GM12878 (cell line): ENCODE measurements at regions not wholly inside any gene's neighbourhood (a gene's known extent, or its start where the extent isn't known, plus 50 kb on each side); places are given as distances from the start of the nearest gene placed in this dataset.

Experiments
- ATAC-seq: fragments of 200-7000 bp; cut with Tn5 transposase; 3 replicates; pipeline ENCODE4 v1.9.1; 2020; ENCODE audit warnings: mild to moderate bottlenecking, moderate library complexity
- BruUV-seq: library from RNA; stranded (reverse); fragments of 400-500 nt; replicated peaks from 2 replicates; lab custom pipeline; 2021; lab: Mats Ljungman, UMichigan
- CTCF ChIA-PET: fragments of 300-600 bp; sonication (Branson Sonifier 250); formaldehyde crosslinking; extraction: SDS; loops from one replicate; lab custom pipeline; 2021; ENCODE audit warnings: inconsistent platforms; lab: Yijun Ruan, JAX
- POLR2A ChIA-PET: fragments of 350-600 bp; formaldehyde crosslinking; extraction: SDS; loops from one replicate; lab custom pipeline; 2021; ENCODE audit warnings: inconsistent platforms; lab: Charles Lee
- RAD21 ChIA-PET: fragments of 300-600 bp; sonication (Branson Sonifier 250); formaldehyde crosslinking; loops from one replicate; lab custom pipeline; 2023; ENCODE audit warnings: antibody characterized with exemption; ENCODE audit not compliant: unreplicated experiment; lab: Charles Lee
- SMC1A ChIA-PET: fragments of 300-600 bp; sonication (Branson Sonifier 250); formaldehyde crosslinking; loops from one replicate; lab custom pipeline; 2023; ENCODE audit not compliant: unreplicated experiment, uncharacterized antibody; lab: Charles Lee
- DNase-seq: peaks from one replicate; pipeline ENCODE4 v3.0.0-alpha.2; 2011; ENCODE audit warnings: low read depth, low spot score
- FAIRE-seq: peaks from 3 replicates; lab custom pipeline; 2011; peaks lifted over from hg19 to GRCh38; lab: Jason Lieb, UNC
- H2AFZ ChIP-seq: 2 replicates; pipeline ENCODE4 v1.6.0; 2011; ENCODE audit warnings: low read depth, low read length, control low read depth; ENCODE audit not compliant: control insufficient read depth
- H3K27ac ChIP-seq: 2 replicates; pipeline ENCODE4 v1.5.1; 2011; ENCODE audit warnings: control low read depth; ENCODE audit not compliant: control insufficient read depth, insufficient read depth
- H3K27me3 ChIP-seq, 2 experiments: replicated peaks in 1 of 2; 2 replicates each; pipeline versions ENCODE4 v1.6.0 to v1.6.1; 2011; ENCODE audit warnings: low read length in 1 of 2; ENCODE audit not compliant: control insufficient read depth in 2 of 2, insufficient read depth in 2 of 2
- H3K36me3 ChIP-seq, 2 experiments: 2 replicates each; pipeline ENCODE4 v1.5.1; 2011; ENCODE audit warnings: low read length in 1 of 2; ENCODE audit not compliant: control insufficient read depth in 2 of 2, insufficient read depth in 2 of 2
- H3K4me1 ChIP-seq: 2 replicates; pipeline ENCODE4 v1.6.1; 2011; ENCODE audit warnings: mild to moderate bottlenecking, low read length, moderate library complexity, mixed read lengths; ENCODE audit not compliant: control insufficient read depth, insufficient read depth
- H3K4me2 ChIP-seq: 2 replicates; pipeline ENCODE4 v1.6.0; 2011; ENCODE audit warnings: control low read depth; ENCODE audit not compliant: control insufficient read depth, insufficient read depth
- H3K4me3 ChIP-seq: fragments of 200-600 bp; sonication (generic); 2 replicates; pipeline ENCODE4 v1.5.1; 2016
- H3K79me2 ChIP-seq: 2 replicates; pipeline ENCODE4 v1.6.0; 2011; ENCODE audit warnings: low read length; ENCODE audit not compliant: control insufficient read depth, insufficient read depth
- H3K9ac ChIP-seq: 2 replicates; pipeline ENCODE4 v1.8.0; 2011; ENCODE audit warnings: low read length, control low read depth, mixed read lengths; ENCODE audit not compliant: control insufficient read depth, insufficient read depth
- H3K9me3 ChIP-seq: replicated peaks from 3 replicates; pipeline ENCODE4 v1.5.1; 2011; ENCODE audit warnings: mild to moderate bottlenecking, low read length; ENCODE audit not compliant: control insufficient read depth, insufficient read depth
- H4K20me1 ChIP-seq: 2 replicates; pipeline ENCODE4 v1.6.0; 2011; ENCODE audit not compliant: control insufficient read depth, insufficient read depth
- ATF7 ChIP-seq: fragments of 450-650 bp; IDR thresholded peaks from 2 replicates; pipeline ENCODE4 v1.6.1; 2016; ENCODE audit warnings: low read depth, mild to moderate bottlenecking
- EED ChIP-seq: sonication (generic); IDR thresholded peaks from 2 replicates; pipeline ENCODE4 v1.6.1; 2016; ENCODE audit warnings: antibody characterized with exemption, low read depth
- GATAD2B ChIP-seq: fragments of 450-650 bp; conservative IDR thresholded peaks from 2 replicates; pipeline ENCODE4 v1.6.1; 2017; ENCODE audit warnings: low read depth, mild to moderate bottlenecking, moderate library complexity
- HDGF ChIP-seq: fragments of 450-650 bp; IDR thresholded peaks from 2 replicates; pipeline ENCODE4 v1.6.1; 2016; ENCODE audit warnings: antibody characterized with exemption
- KAT2A ChIP-seq: conservative IDR thresholded peaks from 2 replicates; pipeline ENCODE4 v1.6.1; 2011; ENCODE audit warnings: low read depth, low read length; ENCODE audit not compliant: control insufficient read depth
- RAD21 ChIP-seq: IDR thresholded peaks from 2 replicates; pipeline ENCODE4 v1.6.1; 2011; ENCODE audit warnings: mild to moderate bottlenecking, low read depth, low read length, moderate library complexity; ENCODE audit not compliant: insufficient read depth
- STAT1 ChIP-seq: fragments of 450-650 bp; conservative IDR thresholded peaks from 2 replicates; pipeline ENCODE4 v1.6.1; 2014; ENCODE audit warnings: antibody characterized with exemption, mild to moderate bottlenecking
- SUPT20H ChIP-seq: IDR thresholded peaks from 2 replicates; pipeline ENCODE4 v1.6.1; 2011; ENCODE audit warnings: low read depth, mild to moderate bottlenecking, low read length, moderate library complexity, borderline replicate concordance; ENCODE audit not compliant: control insufficient read depth
- TBL1XR1 ChIP-seq: IDR thresholded peaks from 2 replicates; pipeline ENCODE4 v1.6.1; 2012; ENCODE audit warnings: low read depth, low read length, improper control_type of control experiment
- WGBS: methylation state at CpG from one replicate; pipeline ENCODE4 v1.1.6; 2016; ENCODE audit warnings: low lambda C conversion rate; ENCODE audit not compliant: insufficient replicate concordance, insufficient coverage; ENCODE audit errors: missing lambda C conversion rate; 5-methylcytosine and 5-hydroxymethylcytosine counted together
- in situ Hi-C: fragments of 300-500 bp; cut with MboI; formaldehyde crosslinking; loops from 9 replicates; pipeline ENCODE4 v1.14.3; 2018; ENCODE audit warnings: mixed read lengths
- intact Hi-C: fragments of 100-400 bp; cut with micrococcal nuclease; formaldehyde crosslinking; loops from one replicate; pipeline ENCODE4 v1.14.2; 2022; ENCODE audit not compliant: unreplicated experiment
- TF ChIP-seq, protein P1 (sequence below): fragments of 150-350 bp; IDR thresholded peaks from 2 replicates; pipeline ENCODE4 v1.6.1; 2016; ENCODE audit warnings: low read depth, low read length

DNA sequence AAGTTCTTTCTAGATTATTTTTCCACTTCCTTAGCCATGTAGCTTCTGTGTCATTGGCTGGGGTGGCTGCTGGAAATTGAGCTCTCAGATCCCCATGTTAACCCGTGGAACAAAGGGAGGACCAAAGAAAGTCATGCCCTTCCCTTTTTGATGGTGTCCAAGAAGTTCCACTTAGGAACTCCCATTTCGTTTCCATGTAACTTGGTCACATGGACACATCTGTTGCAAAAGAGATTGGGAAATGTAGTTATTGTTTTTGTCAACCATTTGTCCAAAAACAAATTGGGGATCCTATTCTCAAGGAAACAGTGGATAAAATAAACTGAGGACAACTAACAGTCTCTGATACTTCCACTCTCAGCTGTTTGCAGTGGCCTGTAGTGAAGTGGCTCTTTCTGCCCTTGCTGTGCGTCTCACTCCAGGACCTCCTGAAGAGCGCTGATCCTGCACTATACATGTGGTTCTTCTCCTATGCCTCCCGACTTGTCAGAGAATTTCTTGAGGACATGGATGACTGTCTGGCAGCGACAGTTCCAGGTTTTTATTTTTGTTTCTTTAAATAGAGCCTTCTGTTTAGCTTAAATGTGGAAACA is 125.3 kb upstream of the LNX1 start:
- no peak for FAIRE-seq
- H3K36me3 ChIP-seq = no peaks in the 10 kb centered on the region
- no peaks in the 10 kb centered on the region for H4K20me1 ChIP-seq
- H3K79me2 ChIP-seq = no peaks in the 10 kb centered on the region
- no peaks in the 10 kb centered on the region for H3K4me1 ChIP-seq
- no peak overlapping the region for H3K4me3 ChIP-seq
- H3K27ac ChIP-seq = no peak overlapping the region
- no peak overlapping the region for H3K9ac ChIP-seq
- BruUV-seq = no TSS peak
- ChIA-PET SMC1A (interaction anchor here (0.9 to 4.7 kb wide), 2 partner anchors 10 to 87 kb away, joined by 3 to 17 read pairs; no protein-coding TSS in a partner anchor), RAD21 (interaction anchor here (1.3 kb wide), 1 partner anchor 10 kb away, joined by 3 read pairs; no protein-coding TSS in a partner anchor), POLR2A (no interaction called here), CTCF (interaction anchor here (0.6 to 5.6 kb wide), 3 partner anchors 11 to 517 kb away, joined by 3 to 32 read pairs (median 5); no protein-coding TSS in a partner anchor)
- in situ Hi-C loops = no loop called here
- intact Hi-C loops = no loop called here
- no peak for TF ChIP-seq RAD21
- TF ChIP-seq EED = no peak
- no peak for TF ChIP-seq SUPT20H
- no peak for TF ChIP-seq GATAD2B
- no peak for TF ChIP-seq ATF7
- TF ChIP-seq TBL1XR1 = no peak
- TF ChIP-seq, protein P1, sequence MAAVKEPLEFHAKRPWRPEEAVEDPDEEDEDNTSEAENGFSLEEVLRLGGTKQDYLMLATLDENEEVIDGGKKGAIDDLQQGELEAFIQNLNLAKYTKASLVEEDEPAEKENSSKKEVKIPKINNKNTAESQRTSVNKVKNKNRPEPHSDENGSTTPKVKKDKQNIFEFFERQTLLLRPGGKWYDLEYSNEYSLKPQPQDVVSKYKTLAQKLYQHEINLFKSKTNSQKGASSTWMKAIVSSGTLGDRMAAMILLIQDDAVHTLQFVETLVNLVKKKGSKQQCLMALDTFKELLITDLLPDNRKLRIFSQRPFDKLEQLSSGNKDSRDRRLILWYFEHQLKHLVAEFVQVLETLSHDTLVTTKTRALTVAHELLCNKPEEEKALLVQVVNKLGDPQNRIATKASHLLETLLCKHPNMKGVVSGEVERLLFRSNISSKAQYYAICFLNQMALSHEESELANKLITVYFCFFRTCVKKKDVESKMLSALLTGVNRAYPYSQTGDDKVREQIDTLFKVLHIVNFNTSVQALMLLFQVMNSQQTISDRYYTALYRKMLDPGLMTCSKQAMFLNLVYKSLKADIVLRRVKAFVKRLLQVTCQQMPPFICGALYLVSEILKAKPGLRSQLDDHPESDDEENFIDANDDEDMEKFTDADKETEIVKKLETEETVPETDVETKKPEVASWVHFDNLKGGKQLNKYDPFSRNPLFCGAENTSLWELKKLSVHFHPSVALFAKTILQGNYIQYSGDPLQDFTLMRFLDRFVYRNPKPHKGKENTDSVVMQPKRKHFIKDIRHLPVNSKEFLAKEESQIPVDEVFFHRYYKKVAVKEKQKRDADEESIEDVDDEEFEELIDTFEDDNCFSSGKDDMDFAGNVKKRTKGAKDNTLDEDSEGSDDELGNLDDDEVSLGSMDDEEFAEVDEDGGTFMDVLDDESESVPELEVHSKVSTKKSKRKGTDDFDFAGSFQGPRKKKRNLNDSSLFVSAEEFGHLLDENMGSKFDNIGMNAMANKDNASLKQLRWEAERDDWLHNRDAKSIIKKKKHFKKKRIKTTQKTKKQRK = no peak
- no peak for TF ChIP-seq KAT2A
- no peak for TF ChIP-seq HDGF
- no peak for TF ChIP-seq STAT1
- DNase-seq = no peak
- H3K27me3 ChIP-seq = no peaks in the 10 kb centered on the region
- no peaks in the 10 kb centered on the region; the same call in 2 of the 3 replicates for H3K9me3 ChIP-seq
- no peak overlapping the region for H2AFZ ChIP-seq
- 36% methylated on average over 6 of the region's 6 CpGs for WGBS
- no peak for ATAC-seq
- H3K4me2 ChIP-seq = no peak overlapping the region
